Neural cell (in vitro differentiated cells): ENCODE measurements at regions not wholly inside any gene's neighbourhood (a gene's known extent, or its start where the extent isn't known, plus 50 kb on each side); places are given as distances from the start of the nearest gene placed in this dataset.

ENCODE experiments used
- CTCF ChIP-seq: fragments of 450-650 bp; IDR thresholded peaks from 2 replicates; pipeline ENCODE4 v1.5.1; 2014; ENCODE audit warnings: antibody characterized with exemption, mild to moderate bottlenecking, moderate library complexity; ENCODE audit not compliant: poor library complexity, severe bottlenecking
- EP300 ChIP-seq: fragments of 450-650 bp; conservative IDR thresholded peaks from 2 replicates; pipeline ENCODE4 v1.6.1; 2014; ENCODE audit warnings: antibody characterized with exemption, mild to moderate bottlenecking, moderate library complexity; ENCODE audit not compliant: poor library complexity, severe bottlenecking
- EZH2 ChIP-seq: fragments of 200-600, 300-800 bp; shearing (Covaris generic), sonication (generic); IDR thresholded peaks from 2 replicates; pipeline ENCODE4 v1.6.1; 2014; ENCODE audit warnings: antibody characterized with exemption, low read length, borderline replicate concordance, mild to moderate bottlenecking; ENCODE audit not compliant: insufficient read depth, poor library complexity, severe bottlenecking
- MXI1 ChIP-seq: fragments of 450-650 bp; conservative IDR thresholded peaks from 2 replicates; pipeline ENCODE4 v1.6.1; 2014; ENCODE audit warnings: antibody characterized with exemption, mild to moderate bottlenecking; ENCODE audit not compliant: poor library complexity, severe bottlenecking
- POLR2AphosphoS5 ChIP-seq: IDR thresholded peaks from 2 replicates; pipeline ENCODE4 v1.6.1; 2012
- SMC3 ChIP-seq: fragments of 450-650 bp; conservative IDR thresholded peaks from 2 replicates; pipeline ENCODE4 v1.6.1; 2014; ENCODE audit warnings: antibody characterized with exemption, mild to moderate bottlenecking, moderate library complexity; ENCODE audit not compliant: poor library complexity

GRCh38 chr16:65919986-65920376 is 446.5 kb upstream of the CDH5 start:
- TF ChIP-seq CTCF: no peak
- no peak for TF ChIP-seq EZH2
- TF ChIP-seq SMC3: no peak
- TF ChIP-seq EP300: no peak
- no peak for TF ChIP-seq POLR2AphosphoS5
- no peak for TF ChIP-seq MXI1
